ENCODE measurements at regions not wholly inside any gene's neighbourhood (a gene's known extent, or its start where the extent isn't known, plus 50 kb on each side); places are given as distances from the start of the nearest gene placed in this dataset.

- ATAC-seq (no peak), DNase-seq (ENCODE audit: low read depth, low spot score) (no peak)
- no peak overlapping the region for H3K4me2 ChIP-seq (ENCODE audit: low read length)
- TF ChIP-seq TCF7L2 (IDR thresholded peaks at IDR 0.05; ENCODE audit: borderline replicate concordance, extremely low read depth, insufficient read depth, insufficient read length) (no peak), REST (IDR thresholded peaks at IDR 0.05; ENCODE audit: low read depth) (no peak), ZFX (IDR thresholded peaks at IDR 0.05) (no peak), EZH2phosphoT487 (IDR thresholded peaks at IDR 0.05; ENCODE audit: borderline replicate concordance) (no peak), POLR2AphosphoS5 (IDR thresholded peaks at IDR 0.05; ENCODE audit: low read depth, low read length) (no peak), ATF3 (IDR thresholded peaks at IDR 0.05) (no peak), CEBPB (IDR thresholded peaks at IDR 0.05; ENCODE audit: low read depth) (no peak), YY1 (IDR thresholded peaks at IDR 0.05; ENCODE audit: extremely low read depth, insufficient replicate concordance, low read depth, low read length) (no peak), EGR1 (IDR thresholded peaks at IDR 0.05; ENCODE audit: low read depth) (no peak), ZBTB33 (IDR thresholded peaks at IDR 0.05; ENCODE audit: extremely low read depth, insufficient replicate concordance, low read length) (no peak), CBX3 (IDR thresholded peaks at IDR 0.05; ENCODE audit: low read depth) (no peak), ELF1 (IDR thresholded peaks at IDR 0.05; ENCODE audit: borderline replicate concordance, low read depth) (no peak), JUND (IDR thresholded peaks at IDR 0.05) (no peak), EZH2 (IDR thresholded peaks at IDR 0.05) (no peak), RAD21 (IDR thresholded peaks at IDR 0.05; ENCODE audit: low read depth) (no peak)
- H3K27ac ChIP-seq (ENCODE audit: low read depth, low read length): no peak overlapping the region
- no peaks in the 10 kb centered on the region for H3K9me3 ChIP-seq (ENCODE audit: control insufficient read depth in 1 of 2, insufficient read depth in 1 of 2, low read depth in 1 of 2, low read length in 2 of 2)
- no peaks in the 10 kb centered on the region for H3K9me2 ChIP-seq (ENCODE audit: insufficient read depth)
- intact Hi-C loops (cut with micrococcal nuclease): no loop called here
- no peak overlapping the region for H3K4me3 ChIP-seq (replicated peaks in 1 of 2; ENCODE audit: low read depth in 1 of 2, low read length in 2 of 2)
- no peak overlapping the region for H3K9ac ChIP-seq (ENCODE audit: low read length)
- ChIA-PET CTCF (no interaction called here), POLR2A (no interaction called here), RAD21 (ENCODE audit: low non-redundant PET in 1 of 2, low total read pairs in 2 of 2, uncharacterized antibody in 2 of 2, unreplicated experiment in 2 of 2) (no interaction called here)
- BruUV-seq (replicated peaks): no TSS peak
- H3K79me2 ChIP-seq (ENCODE audit: insufficient read depth, low read length): no peaks in the 10 kb centered on the region
- no peaks in the 10 kb centered on the region for H3K4me1 ChIP-seq (ENCODE audit: control insufficient read depth in 1 of 2, insufficient read depth in 2 of 2, low read length in 2 of 2)
- H3K36me3 ChIP-seq (ENCODE audit: control insufficient read depth in 1 of 2, insufficient read depth in 2 of 2, low read length in 2 of 2): no peaks in the 10 kb centered on the region
- H3K27me3 ChIP-seq (ENCODE audit: insufficient read depth, low read length): no peaks in the 10 kb centered on the region
- H2AFZ ChIP-seq (ENCODE audit: low read depth, low read length, poor library complexity, severe bottlenecking): no peak overlapping the region
- H4K20me1 ChIP-seq (ENCODE audit: insufficient read depth): no peaks in the 10 kb centered on the region
Observed at GRCh38 chr1:163983097-163983496, 575.9 kb upstream of the PBX1 start.

All from HCT116 (cell line).